ENCODE measurements at regions not wholly inside any gene's neighbourhood (a gene's known extent, or its start where the extent isn't known, plus 50 kb on each side); places are given as distances from the start of the nearest gene placed in this dataset.
"Not testable (repeated sequence)": the region's sequence is repeated elsewhere in the genome, so short reads cannot be mapped to it uniquely, and the experiment has no call there.

GRCh38 chr9:26789959-26790358 is 102.6 kb downstream of the CAAP1 start:
- DNase-seq (ENCODE audit: low spot score), result no peak
- intact Hi-C loops (cut with DNase I), result no loop called here

DNA sequence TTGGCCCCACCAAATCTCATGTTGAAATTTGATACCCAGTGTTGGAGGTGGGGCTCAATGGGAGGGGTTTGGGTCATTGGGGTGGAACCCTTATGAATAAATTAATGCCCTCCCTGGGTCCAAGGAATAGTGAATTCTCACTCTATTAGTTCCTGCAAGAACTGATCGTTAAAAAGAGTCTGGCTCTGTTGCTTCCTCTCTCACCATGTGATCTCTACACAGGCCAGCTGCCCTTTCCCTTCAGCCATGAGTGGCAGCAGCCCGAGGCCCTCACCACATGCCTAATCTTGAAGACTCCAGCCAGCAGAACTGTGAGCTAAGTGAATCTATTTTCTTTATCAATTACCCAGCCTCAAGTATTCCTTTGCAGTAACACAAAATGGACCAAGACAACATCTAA is 106.0 kb downstream of the CAAP1 start:
- intact Hi-C loops (cut with DNase I), result no loop called here
- no peak for DNase-seq (ENCODE audit: low spot score)

DNA sequence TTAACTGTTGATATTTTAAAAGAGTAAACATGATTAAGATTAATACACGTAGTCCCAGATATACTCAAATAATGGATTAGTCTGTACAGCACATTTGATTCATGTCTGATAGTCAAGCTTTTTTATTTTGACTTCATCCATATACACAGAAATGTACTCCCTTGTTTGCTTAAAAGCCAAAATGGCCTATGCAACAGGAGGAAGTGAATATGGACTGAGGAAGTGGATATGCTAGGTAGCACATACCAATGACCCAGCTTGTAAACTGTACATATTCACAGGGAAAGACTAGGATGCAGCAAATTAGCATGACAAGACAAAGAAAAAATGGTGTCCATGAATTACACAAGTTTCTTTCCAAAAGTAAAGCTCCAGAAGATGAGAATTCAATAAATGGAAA is 109.7 kb downstream of the CAAP1 start:
- no peak for DNase-seq (ENCODE audit: low spot score)
- intact Hi-C loops (cut with DNase I), result no loop called here

DNA sequence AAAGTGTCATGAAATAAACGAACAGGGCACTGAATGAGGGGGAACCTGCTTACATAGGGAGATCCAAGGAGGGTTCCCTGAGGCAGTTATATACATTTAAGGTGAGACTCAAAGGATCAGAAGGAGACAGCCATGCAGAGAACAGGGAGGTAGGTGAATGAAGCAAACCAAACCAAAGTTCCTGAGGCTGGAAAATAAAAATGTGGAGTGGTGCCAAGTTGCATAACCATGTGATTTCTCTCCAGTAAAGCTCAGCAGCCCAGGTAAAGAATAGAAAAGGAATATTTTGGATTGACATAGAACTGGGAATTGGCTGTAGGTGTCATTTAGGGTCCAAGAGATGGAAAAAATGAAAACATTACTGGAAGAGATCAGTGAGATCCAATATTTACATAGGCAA is 110.7 kb downstream of the CAAP1 start:
- intact Hi-C loops (cut with DNase I), result no loop called here
- DNase-seq (ENCODE audit: low spot score), result no peak

- intact Hi-C loops (cut with DNase I); DNase-seq (ENCODE audit: low spot score): not testable (repeated sequence)
Measured at GRCh38 chr9:26780307-26780706, 112.3 kb downstream of the CAAP1 start.

DNA sequence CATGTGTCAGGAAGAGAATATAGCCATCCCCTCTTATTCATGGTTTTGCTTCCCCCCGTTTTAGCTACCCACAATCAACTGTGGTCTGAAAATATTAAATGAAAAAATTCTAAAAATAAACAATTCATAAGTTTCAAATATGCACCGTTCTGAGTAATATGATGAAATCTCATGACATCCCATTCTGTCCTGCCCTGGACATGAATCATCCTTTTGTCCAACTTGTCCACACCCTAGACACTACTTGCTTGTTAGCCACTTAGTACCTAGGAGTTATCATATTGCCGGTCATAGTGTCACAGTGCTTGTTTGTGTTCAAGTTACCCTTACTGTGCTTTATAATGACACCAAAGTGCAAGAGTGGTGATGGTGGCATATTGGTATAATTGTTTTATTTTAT is 113.5 kb downstream of the CAAP1 start:
- intact Hi-C loops (cut with DNase I), result no loop called here
- DNase-seq (ENCODE audit: low spot score), result no peak

GRCh38 chr9:26775391-26775790 is 117.2 kb downstream of the CAAP1 start:
- DNase-seq (ENCODE audit: low spot score), result no peak
- intact Hi-C loops (cut with DNase I), result no loop called here

GRCh38 chr9:26773056-26773455 is 119.5 kb downstream of the CAAP1 start:
- no peak for DNase-seq (ENCODE audit: low spot score)
- intact Hi-C loops (cut with DNase I), result loop anchor here in 1 of 2 donors (5.0 kb wide), 1 partner anchor 1111 kb away; no protein-coding TSS in a partner anchor

- no peak for DNase-seq (ENCODE audit: low spot score)
Measured at GRCh38 chr9:26770821-26771220, 121.8 kb downstream of the CAAP1 start.

GRCh38 chr9:26768145-26768544 is 124.5 kb downstream of the CAAP1 start:
- no peak for DNase-seq (ENCODE audit: low spot score)
- intact Hi-C loops (cut with DNase I), result no loop called here

More at GRCh38 chr9:26770821-26771220, 121.8 kb downstream of the CAAP1 start:
- intact Hi-C loops (cut with DNase I), result loop anchor here in 1 of 2 donors (5.0 kb wide), 1 partner anchor 1109 kb away; no protein-coding TSS in a partner anchor

DNA sequence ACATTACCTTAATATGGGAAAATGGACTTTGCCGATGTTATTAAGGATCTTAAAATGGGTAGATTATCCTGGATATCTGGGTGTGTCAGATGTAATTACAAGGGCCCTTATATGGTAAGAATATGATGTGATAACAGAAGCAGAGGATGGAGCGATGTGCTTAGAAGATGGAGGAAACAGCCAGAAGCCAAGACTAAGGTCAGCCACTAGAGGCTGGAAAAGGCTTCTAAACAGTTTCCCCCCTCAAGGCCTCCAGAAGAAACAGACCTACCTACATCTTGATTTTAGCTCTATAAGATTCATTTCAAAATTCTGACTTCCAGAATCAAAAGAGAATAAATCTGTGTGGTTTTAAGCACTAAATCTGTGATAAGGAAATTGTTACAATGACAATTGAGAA is 131.9 kb downstream of the CAAP1 start:
- DNase-seq (ENCODE audit: low spot score), result no peak
- intact Hi-C loops (cut with DNase I), result no loop called here

GRCh38 chr9:26758655-26759054 is 133.9 kb downstream of the CAAP1 start:
- intact Hi-C loops (cut with DNase I), result loop anchor here in 1 of 2 donors (10.0 kb wide), 1 partner anchor 46 kb away; no protein-coding TSS in a partner anchor
- no peak for DNase-seq (ENCODE audit: low spot score)

GRCh38 chr9:26756881-26757280 is 135.7 kb downstream of the CAAP1 start:
- intact Hi-C loops (cut with DNase I), result loop anchor here in 1 of 2 donors (10.0 kb wide), 1 partner anchor 48 kb away; no protein-coding TSS in a partner anchor
- DNase-seq (ENCODE audit: low spot score), result no peak

DNA sequence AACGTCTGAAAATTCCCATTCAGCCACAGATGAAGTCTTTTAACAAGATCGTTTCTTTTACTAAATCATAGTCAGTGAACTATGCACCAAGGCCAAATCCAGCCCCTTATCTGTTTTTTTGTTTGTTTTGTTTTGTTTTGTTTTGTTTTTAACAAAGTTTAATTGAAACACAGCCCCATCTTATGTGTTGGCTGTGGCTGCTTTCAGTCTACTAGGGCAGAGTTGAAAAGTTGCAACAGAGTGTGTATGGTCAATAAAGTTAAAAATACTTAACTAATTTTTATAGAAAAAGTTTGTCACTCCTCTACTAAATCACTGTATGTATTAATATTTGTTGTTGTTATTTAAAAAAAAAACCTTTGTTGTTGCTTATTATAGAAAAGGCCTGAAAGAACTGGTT is 137.1 kb downstream of the CAAP1 start:
- intact Hi-C loops (cut with DNase I), result loop anchor here in 1 of 2 donors (10.0 kb wide), 1 partner anchor 49 kb away; no protein-coding TSS in a partner anchor
- DNase-seq (ENCODE audit: low spot score), result no peak

GRCh38 chr9:26754509-26755164 is 138.0 kb downstream of the CAAP1 start:
- no peak for DNase-seq (ENCODE audit: low spot score)
- intact Hi-C loops (cut with DNase I), result loop anchor here in 1 of 2 donors (10.0 kb wide), 1 partner anchor 50 kb away; no protein-coding TSS in a partner anchor

DNA sequence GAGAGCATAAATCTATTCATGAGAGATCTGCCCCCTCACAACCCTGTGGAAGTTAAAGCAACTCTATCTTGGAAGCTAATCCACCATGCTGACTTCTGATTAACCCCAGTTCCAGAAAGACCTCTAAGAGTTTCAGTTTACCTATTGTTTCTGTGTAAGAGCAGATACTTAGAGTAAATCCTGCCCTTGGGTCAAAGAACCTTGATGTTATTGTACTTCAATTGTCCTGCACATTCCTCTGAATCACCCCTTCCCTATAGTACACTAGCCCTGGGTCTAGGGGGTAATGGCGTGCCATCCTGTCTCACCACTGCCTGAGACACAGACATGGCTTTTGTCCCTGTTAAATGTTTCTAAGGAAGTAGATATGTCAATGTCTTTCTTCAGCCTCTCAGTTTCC is 138.6 kb downstream of the CAAP1 start:
- intact Hi-C loops (cut with DNase I), result loop anchor here in 1 of 2 donors (10.0 kb wide), 1 partner anchor 51 kb away; no protein-coding TSS in a partner anchor
- DNase-seq (ENCODE audit: low spot score), result no peak

GRCh38 chr9:26750162-26750561 is 142.4 kb downstream of the CAAP1 start:
- intact Hi-C loops (cut with DNase I), result loop anchor here in 1 of 2 donors (10.0 kb wide), 1 partner anchor 55 kb away; no protein-coding TSS in a partner anchor
- DNase-seq (ENCODE audit: low spot score), result no peak

- intact Hi-C loops (cut with DNase I), result loop anchor here (5.0 to 10.0 kb wide), 2 partner anchors 226 to 229 kb away; no protein-coding TSS in a partner anchor
- DNase-seq (ENCODE audit: low spot score), result no peak
Measured at GRCh38 chr9:26748449-26749058, 144.0 kb downstream of the CAAP1 start.

DNA sequence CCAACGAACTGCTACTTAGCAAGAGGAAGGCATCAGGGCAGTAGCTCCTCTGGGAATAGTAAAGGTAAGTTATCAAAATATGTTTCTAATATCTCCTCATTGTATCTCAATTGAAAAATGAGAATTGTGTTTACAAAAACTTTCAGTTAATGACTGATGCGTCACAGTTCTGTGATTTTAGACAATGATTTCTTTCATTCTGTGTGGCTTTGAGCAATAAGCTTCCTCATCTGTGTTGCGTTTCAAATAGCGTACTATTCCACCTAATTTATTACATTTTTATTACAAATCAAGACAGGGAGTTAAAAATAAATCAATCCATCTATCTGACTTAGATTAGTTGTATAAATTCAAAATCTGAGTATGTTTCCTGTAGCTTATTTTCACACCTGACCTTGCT is 145.0 kb downstream of the CAAP1 start:
- no peak for DNase-seq (ENCODE audit: low spot score)
- intact Hi-C loops (cut with DNase I), result loop anchor here (5.0 to 10.0 kb wide), 2 partner anchors 227 to 230 kb away; no protein-coding TSS in a partner anchor

DNA sequence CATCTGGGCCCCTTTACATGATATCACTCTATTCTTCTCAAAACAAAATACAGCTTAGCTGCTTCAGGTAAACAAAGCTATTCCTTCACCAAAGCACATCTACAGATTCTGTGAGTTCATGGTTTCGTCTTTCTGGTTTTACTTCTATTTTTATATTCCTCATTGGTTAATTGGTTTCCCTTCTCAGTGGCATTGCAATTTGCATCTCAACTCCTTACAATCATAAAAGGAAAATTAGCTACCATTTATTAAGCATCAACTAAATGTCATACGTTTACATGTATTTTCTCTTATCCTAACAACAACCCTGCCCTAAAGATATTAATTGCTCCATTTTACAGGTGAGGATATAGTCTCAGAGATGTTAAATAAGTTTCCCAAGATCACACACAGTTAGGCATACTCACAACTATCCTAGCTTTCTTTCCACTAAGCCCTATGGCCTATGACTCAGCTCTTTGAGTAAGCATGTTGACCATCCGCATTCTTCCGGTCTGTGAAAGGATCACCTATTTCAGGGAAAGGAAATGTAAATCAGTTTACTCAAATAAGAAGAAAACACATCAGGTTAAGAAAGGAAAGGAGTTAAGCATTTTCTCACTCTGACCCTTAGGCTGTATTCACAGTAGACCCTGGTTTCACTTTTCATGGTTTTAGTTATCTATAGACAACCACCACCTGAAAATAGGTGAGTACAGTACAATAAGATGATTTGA is 146.1 kb downstream of the CAAP1 start:
- DNase-seq (ENCODE audit: low spot score), result no peak
- intact Hi-C loops (cut with DNase I), result loop anchor here (5.0 to 10.0 kb wide), 2 partner anchors 228 to 231 kb away; no protein-coding TSS in a partner anchor
